ENCODE measurements at regions not wholly inside any gene's neighbourhood (a gene's known extent, or its start where the extent isn't known, plus 50 kb on each side); places are given as distances from the start of the nearest gene placed in this dataset.

DNA sequence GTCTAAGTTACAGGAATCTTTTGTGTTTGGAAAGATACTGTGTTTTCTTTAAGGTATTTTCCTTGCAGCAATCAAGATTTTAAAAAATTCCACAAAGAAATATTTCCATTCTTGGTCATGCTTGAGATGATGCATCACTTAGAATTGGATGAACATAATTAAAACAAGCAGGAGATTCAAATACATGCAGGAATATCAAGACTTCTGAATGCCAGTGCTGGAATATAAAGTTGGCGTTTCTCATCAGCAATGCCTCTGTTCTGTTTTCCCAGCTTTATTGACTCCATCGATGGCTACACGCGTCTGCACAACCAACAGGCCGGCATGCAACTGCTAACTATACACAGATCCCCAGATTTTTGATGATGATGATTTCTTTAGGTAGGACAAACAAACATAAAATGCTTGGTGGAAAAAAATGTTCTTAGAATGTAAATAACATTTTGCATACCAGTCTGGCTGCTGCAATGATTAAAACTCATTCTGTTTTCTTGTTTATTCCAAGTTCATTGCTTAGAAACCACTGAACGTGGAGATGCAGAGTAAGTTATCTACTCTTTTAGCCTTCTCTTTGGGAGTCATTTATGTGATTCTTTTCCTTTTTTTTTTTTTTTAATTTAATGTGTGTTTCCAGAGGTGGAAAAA lies 91.3 kb upstream of the FAM171A1 start:
- no peaks in the 10 kb centered on the region for H3K36me3 ChIP-seq (ENCODE audit: insufficient read depth, low read length)
- DNase-seq (no peak), ATAC-seq (ENCODE audit: insufficient read depth, low read depth) (no peak)
- H4K20me1 ChIP-seq (ENCODE audit: insufficient read depth, low read length), result no peaks in the 10 kb centered on the region
- H3K27ac ChIP-seq (ENCODE audit: low read length), result no peak overlapping the region
- no peak overlapping the region for H3K4me2 ChIP-seq (ENCODE audit: insufficient read depth, low read length)
- no peak overlapping the region for H2AFZ ChIP-seq (ENCODE audit: low read depth, low read length)
- H3K4me1 ChIP-seq (ENCODE audit: insufficient read depth, low read length), result no peaks in the 10 kb centered on the region
- no peaks in the 10 kb centered on the region for H3K9me3 ChIP-seq (ENCODE audit: insufficient read depth, low read length, severe bottlenecking)
- H3K4me3 ChIP-seq (ENCODE audit: low read depth in 1 of 2, low read length in 2 of 2), result no peak overlapping the region
- H3K9ac ChIP-seq (ENCODE audit: low read depth, low read length), result no peak overlapping the region
- no peak for TF ChIP-seq EZH2 (IDR thresholded peaks at IDR 0.05; ENCODE audit: borderline replicate concordance, low read depth, low read length, severe bottlenecking)
- TF ChIP-seq, protein P1, sequence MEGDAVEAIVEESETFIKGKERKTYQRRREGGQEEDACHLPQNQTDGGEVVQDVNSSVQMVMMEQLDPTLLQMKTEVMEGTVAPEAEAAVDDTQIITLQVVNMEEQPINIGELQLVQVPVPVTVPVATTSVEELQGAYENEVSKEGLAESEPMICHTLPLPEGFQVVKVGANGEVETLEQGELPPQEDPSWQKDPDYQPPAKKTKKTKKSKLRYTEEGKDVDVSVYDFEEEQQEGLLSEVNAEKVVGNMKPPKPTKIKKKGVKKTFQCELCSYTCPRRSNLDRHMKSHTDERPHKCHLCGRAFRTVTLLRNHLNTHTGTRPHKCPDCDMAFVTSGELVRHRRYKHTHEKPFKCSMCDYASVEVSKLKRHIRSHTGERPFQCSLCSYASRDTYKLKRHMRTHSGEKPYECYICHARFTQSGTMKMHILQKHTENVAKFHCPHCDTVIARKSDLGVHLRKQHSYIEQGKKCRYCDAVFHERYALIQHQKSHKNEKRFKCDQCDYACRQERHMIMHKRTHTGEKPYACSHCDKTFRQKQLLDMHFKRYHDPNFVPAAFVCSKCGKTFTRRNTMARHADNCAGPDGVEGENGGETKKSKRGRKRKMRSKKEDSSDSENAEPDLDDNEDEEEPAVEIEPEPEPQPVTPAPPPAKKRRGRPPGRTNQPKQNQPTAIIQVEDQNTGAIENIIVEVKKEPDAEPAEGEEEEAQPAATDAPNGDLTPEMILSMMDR (IDR thresholded peaks at IDR 0.05; ENCODE audit: borderline replicate concordance, extremely low read depth, low read length, poor library complexity, severe bottlenecking), result no peak
- no peaks in the 10 kb centered on the region for H3K79me2 ChIP-seq (ENCODE audit: insufficient read depth, low read length)
- H3K27me3 ChIP-seq (ENCODE audit: insufficient read depth, low read length, poor library complexity), result no peaks in the 10 kb centered on the region

DNA sequence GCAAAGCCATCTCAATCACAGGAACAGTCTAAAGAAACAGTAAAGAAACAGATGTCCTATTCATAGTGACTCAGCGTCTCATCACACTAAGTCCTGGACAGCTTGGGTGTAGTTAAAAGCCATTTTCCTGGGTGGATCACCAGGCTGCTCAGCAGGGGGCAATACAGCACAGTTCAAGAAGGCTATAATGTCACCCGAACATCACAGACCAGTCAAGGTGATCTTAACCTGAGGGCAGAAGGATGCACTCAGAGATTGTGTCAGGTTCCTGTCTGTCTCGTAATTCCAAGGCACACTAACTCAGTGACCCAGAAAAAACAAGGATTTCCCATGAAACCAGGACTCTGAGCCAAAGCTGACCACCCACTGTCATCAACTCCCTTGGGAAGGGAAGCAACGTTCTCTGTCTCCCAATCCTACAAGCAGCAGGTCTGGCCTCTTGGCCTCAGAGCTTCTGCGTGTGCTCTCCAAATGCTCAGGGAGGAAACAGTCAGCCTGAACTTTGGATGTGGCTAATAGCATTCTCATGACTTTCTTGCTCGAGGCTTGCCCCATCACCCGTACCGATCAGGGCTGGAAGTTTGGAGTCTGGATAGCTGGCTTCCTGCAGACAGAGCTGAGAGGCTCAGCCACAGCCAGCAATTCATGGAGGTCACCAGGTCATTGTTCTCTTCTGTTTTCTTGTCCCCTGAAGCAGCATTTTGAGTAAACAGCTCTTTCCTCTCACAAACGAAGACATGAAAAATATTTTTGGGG lies 90.4 kb upstream of the FAM171A1 start:
- H3K9me3 ChIP-seq (ENCODE audit: insufficient read depth, low read length, severe bottlenecking), result no peaks in the 10 kb centered on the region
- TF ChIP-seq, protein P1 (IDR thresholded peaks at IDR 0.05; ENCODE audit: borderline replicate concordance, extremely low read depth, low read length, poor library complexity, severe bottlenecking), result peak; percentile 30
- no peak for TF ChIP-seq EZH2 (IDR thresholded peaks at IDR 0.05; ENCODE audit: borderline replicate concordance, low read depth, low read length, severe bottlenecking)
- H3K79me2 ChIP-seq (ENCODE audit: insufficient read depth, low read length), result no peaks in the 10 kb centered on the region
- H3K4me1 ChIP-seq (ENCODE audit: insufficient read depth, low read length), result no peaks in the 10 kb centered on the region
- H3K4me3 ChIP-seq (ENCODE audit: low read depth in 1 of 2, low read length in 2 of 2), result no peak overlapping the region
- no peak overlapping the region for H2AFZ ChIP-seq (ENCODE audit: low read depth, low read length)
- no peaks in the 10 kb centered on the region for H4K20me1 ChIP-seq (ENCODE audit: insufficient read depth, low read length)
- H3K4me2 ChIP-seq (ENCODE audit: insufficient read depth, low read length), result no peak overlapping the region
- no peaks in the 10 kb centered on the region for H3K27me3 ChIP-seq (ENCODE audit: insufficient read depth, low read length, poor library complexity)
- no peak for DNase-seq
- no peak for ATAC-seq (ENCODE audit: insufficient read depth, low read depth)
- H3K36me3 ChIP-seq (ENCODE audit: insufficient read depth, low read length), result no peaks in the 10 kb centered on the region
- no peak overlapping the region for H3K27ac ChIP-seq (ENCODE audit: low read length)
- H3K9ac ChIP-seq (ENCODE audit: low read depth, low read length), result no peak overlapping the region

- H3K9me3 ChIP-seq (ENCODE audit: insufficient read depth, low read length, severe bottlenecking), result no peaks in the 10 kb centered on the region
- no peaks in the 10 kb centered on the region for H3K4me1 ChIP-seq (ENCODE audit: insufficient read depth, low read length)
- TF ChIP-seq EZH2 (IDR thresholded peaks at IDR 0.05; ENCODE audit: borderline replicate concordance, low read depth, low read length, severe bottlenecking), result no peak
- TF ChIP-seq, protein P1 (IDR thresholded peaks at IDR 0.05; ENCODE audit: borderline replicate concordance, extremely low read depth, low read length, poor library complexity, severe bottlenecking), result no peak
- H2AFZ ChIP-seq (ENCODE audit: low read depth, low read length), result no peak overlapping the region
- H4K20me1 ChIP-seq (ENCODE audit: insufficient read depth, low read length), result no peaks in the 10 kb centered on the region
- H3K4me3 ChIP-seq (ENCODE audit: low read depth in 1 of 2, low read length in 2 of 2), result no peak overlapping the region
- DNase-seq (no peak), ATAC-seq (ENCODE audit: insufficient read depth, low read depth) (no peak)
- H3K79me2 ChIP-seq (ENCODE audit: insufficient read depth, low read length), result no peaks in the 10 kb centered on the region
- H3K36me3 ChIP-seq (ENCODE audit: insufficient read depth, low read length), result no peaks in the 10 kb centered on the region
- peaks cover under 1% of the 10 kb centered on the region for H3K27me3 ChIP-seq (ENCODE audit: insufficient read depth, low read length, poor library complexity)
- H3K4me2 ChIP-seq (ENCODE audit: insufficient read depth, low read length), result no peak overlapping the region
- no peak overlapping the region for H3K27ac ChIP-seq (ENCODE audit: low read length)
- H3K9ac ChIP-seq (ENCODE audit: low read depth, low read length), result no peak overlapping the region
Measured at GRCh38 chr10:15460661-15461060, 89.6 kb upstream of the FAM171A1 start.

Data from DND-41 (cell line).